ENCODE measurements at regions not wholly inside any gene's neighbourhood (a gene's known extent, or its start where the extent isn't known, plus 50 kb on each side); places are given as distances from the start of the nearest gene placed in this dataset.

GRCh38 chr13:59522652-59523051 is 641.1 kb downstream of the DIAPH3 start:
- no peak overlapping the region for H3K4me2 ChIP-seq (replicated peaks; ENCODE audit: low read depth, low read length, poor library complexity, severe bottlenecking)
- no peaks in the 10 kb centered on the region for H3K9me3 ChIP-seq (ENCODE audit: control extremely low read depth in 1 of 3, control insufficient read depth in 2 of 3, insufficient read depth in 1 of 3, low read length in 2 of 3)
- H3K4me3 ChIP-seq (ENCODE audit: control extremely low read depth in 1 of 5, extremely low read depth in 1 of 5, insufficient read depth in 1 of 5, low read depth in 2 of 5, low read length in 4 of 5): no peak overlapping the region
- no peak for TF ChIP-seq EZH2 (IDR thresholded peaks at IDR 0.05; ENCODE audit: borderline replicate concordance, insufficient read depth, low read depth, low read length, poor library complexity, severe bottlenecking)
- no peak for TF ChIP-seq CTCF (IDR thresholded peaks at IDR 0.05)
- no peaks in the 10 kb centered on the region for H3K79me2 ChIP-seq (ENCODE audit: control insufficient read depth, insufficient read depth, low read length)
- no peak overlapping the region for H3K4me3 Mint-ChIP-seq
- peaks cover 4% of the 10 kb centered on the region for H3K9me3 Mint-ChIP-seq (ENCODE audit: insufficient read depth)
- no peaks in the 10 kb centered on the region for H3K27me3 Mint-ChIP-seq
- DNase-seq (no peak), ATAC-seq (ENCODE audit: low read depth) (no peak)
- no peak overlapping the region for H3K27ac ChIP-seq (ENCODE audit: low read length in 2 of 2)
- no peaks in the 10 kb centered on the region for H4K20me1 ChIP-seq (ENCODE audit: control insufficient read depth, insufficient read depth, low read length, poor library complexity, severe bottlenecking)
- intact Hi-C loops (cut with micrococcal nuclease): no loop called here
- H3K4me1 Mint-ChIP-seq: no peaks in the 10 kb centered on the region
- no peak overlapping the region for H3K9ac ChIP-seq (ENCODE audit: low read length)
- no peaks in the 10 kb centered on the region for H3K36me3 ChIP-seq (replicated peaks in 1 of 2; ENCODE audit: control extremely low read depth in 1 of 2, control insufficient read depth in 1 of 2, extremely low read depth in 1 of 2, insufficient read depth in 2 of 2, low read length in 1 of 2)
- POLR2A ChIA-PET: no interaction called here
- no peaks in the 10 kb centered on the region for H3K27me3 ChIP-seq (replicated peaks in 1 of 4; ENCODE audit: control extremely low read depth in 1 of 4, control insufficient read depth in 3 of 4, insufficient read depth in 4 of 4, low read length in 3 of 4)
- H2AFZ ChIP-seq (ENCODE audit: insufficient read depth, low read depth, low read length, poor library complexity, severe bottlenecking): no peak overlapping the region
- CTCF ChIA-PET: no interaction called here
- H3K27ac Mint-ChIP-seq: no peak overlapping the region
- H3K4me1 ChIP-seq (ENCODE audit: control insufficient read depth in 2 of 2, insufficient read depth in 2 of 2, low read length in 2 of 2): no peaks in the 10 kb centered on the region

GRCh38 chr13:59527500-59527899 is 636.2 kb downstream of the DIAPH3 start:
- peaks cover 4% of the 10 kb centered on the region for H3K9me3 Mint-ChIP-seq (ENCODE audit: insufficient read depth)
- DNase-seq (no peak), ATAC-seq (ENCODE audit: low read depth) (no peak)
- Histone ChIP-seq H3K79me2 (ENCODE audit: control insufficient read depth, insufficient read depth, low read length) (no peaks in the 10 kb centered on the region), H3K4me3 (ENCODE audit: control extremely low read depth in 1 of 5, extremely low read depth in 1 of 5, insufficient read depth in 1 of 5, low read depth in 2 of 5, low read length in 4 of 5) (no peak overlapping the region), H3K9ac (ENCODE audit: low read length) (no peak overlapping the region), H3K9me3 (ENCODE audit: control extremely low read depth in 1 of 3, control insufficient read depth in 2 of 3, insufficient read depth in 1 of 3, low read length in 2 of 3) (no peaks in the 10 kb centered on the region), H3K4me2 (replicated peaks; ENCODE audit: low read depth, low read length, poor library complexity, severe bottlenecking) (no peak overlapping the region), H3K27ac (ENCODE audit: low read length in 2 of 2) (no peak overlapping the region), H4K20me1 (ENCODE audit: control insufficient read depth, insufficient read depth, low read length, poor library complexity, severe bottlenecking) (no peaks in the 10 kb centered on the region), H3K27me3 (replicated peaks in 1 of 4; ENCODE audit: control extremely low read depth in 1 of 4, control insufficient read depth in 3 of 4, insufficient read depth in 4 of 4, low read length in 3 of 4) (no peaks in the 10 kb centered on the region), H3K36me3 (replicated peaks in 1 of 2; ENCODE audit: control extremely low read depth in 1 of 2, control insufficient read depth in 1 of 2, extremely low read depth in 1 of 2, insufficient read depth in 2 of 2, low read length in 1 of 2) (no peaks in the 10 kb centered on the region), H2AFZ (ENCODE audit: insufficient read depth, low read depth, low read length, poor library complexity, severe bottlenecking) (no peak overlapping the region), H3K4me1 (ENCODE audit: control insufficient read depth in 2 of 2, insufficient read depth in 2 of 2, low read length in 2 of 2) (peaks cover 0 to 6% of the 10 kb centered on the region in 2 donors)
- intact Hi-C loops (cut with micrococcal nuclease): no loop called here
- WGBS (ENCODE audit: insufficient coverage): 75% methylated on average over 2 of the region's 3 CpGs
- H3K27me3 Mint-ChIP-seq: no peaks in the 10 kb centered on the region
- ChIA-PET POLR2A (no interaction called here), CTCF (no interaction called here)
- H3K4me1 Mint-ChIP-seq: no peaks in the 10 kb centered on the region
- H3K4me3 Mint-ChIP-seq: no peak overlapping the region
- TF ChIP-seq EZH2 (IDR thresholded peaks at IDR 0.05; ENCODE audit: borderline replicate concordance, insufficient read depth, low read depth, low read length, poor library complexity, severe bottlenecking): no peak
- no peak for TF ChIP-seq CTCF (IDR thresholded peaks at IDR 0.05)
- no peak overlapping the region for H3K27ac Mint-ChIP-seq
